ENCODE measurements at regions not wholly inside any gene's neighbourhood (a gene's known extent, or its start where the extent isn't known, plus 50 kb on each side); places are given as distances from the start of the nearest gene placed in this dataset.

DNA sequence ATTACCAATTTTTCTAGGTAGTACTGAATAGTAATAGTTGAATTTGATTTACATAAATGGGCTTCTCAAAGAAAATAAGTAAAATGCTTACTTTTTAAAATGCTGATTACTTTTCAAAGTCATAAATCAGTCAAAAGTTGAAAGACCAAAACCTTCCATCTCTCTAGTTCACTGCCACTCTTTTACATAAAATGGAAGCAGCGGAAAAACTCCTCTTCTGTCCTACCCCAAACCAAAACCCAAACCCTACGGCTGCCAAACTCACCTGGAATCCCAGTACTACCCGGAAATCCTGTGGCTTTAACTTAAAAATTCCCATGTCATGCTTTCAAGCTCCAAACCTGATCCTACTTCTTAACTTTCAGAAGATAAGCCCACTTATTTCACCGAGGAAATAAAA lies 81.2 kb upstream of the MAPRE2 start:
- Mint-ChIP-seq H3K27me3 (ENCODE audit: low read depth) (no peaks in the 10 kb centered on the region), H3K4me1 (peaks cover 2% of the 10 kb centered on the region), H3K36me3 (no peaks in the 10 kb centered on the region), H3K4me3 (no peak overlapping the region), H3K27ac (no peak overlapping the region), H3K9me3 (peaks cover 4% of the 10 kb centered on the region)
- TF ChIP-seq, protein P1, sequence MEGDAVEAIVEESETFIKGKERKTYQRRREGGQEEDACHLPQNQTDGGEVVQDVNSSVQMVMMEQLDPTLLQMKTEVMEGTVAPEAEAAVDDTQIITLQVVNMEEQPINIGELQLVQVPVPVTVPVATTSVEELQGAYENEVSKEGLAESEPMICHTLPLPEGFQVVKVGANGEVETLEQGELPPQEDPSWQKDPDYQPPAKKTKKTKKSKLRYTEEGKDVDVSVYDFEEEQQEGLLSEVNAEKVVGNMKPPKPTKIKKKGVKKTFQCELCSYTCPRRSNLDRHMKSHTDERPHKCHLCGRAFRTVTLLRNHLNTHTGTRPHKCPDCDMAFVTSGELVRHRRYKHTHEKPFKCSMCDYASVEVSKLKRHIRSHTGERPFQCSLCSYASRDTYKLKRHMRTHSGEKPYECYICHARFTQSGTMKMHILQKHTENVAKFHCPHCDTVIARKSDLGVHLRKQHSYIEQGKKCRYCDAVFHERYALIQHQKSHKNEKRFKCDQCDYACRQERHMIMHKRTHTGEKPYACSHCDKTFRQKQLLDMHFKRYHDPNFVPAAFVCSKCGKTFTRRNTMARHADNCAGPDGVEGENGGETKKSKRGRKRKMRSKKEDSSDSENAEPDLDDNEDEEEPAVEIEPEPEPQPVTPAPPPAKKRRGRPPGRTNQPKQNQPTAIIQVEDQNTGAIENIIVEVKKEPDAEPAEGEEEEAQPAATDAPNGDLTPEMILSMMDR (IDR thresholded peaks at IDR 0.05; ENCODE audit: unreplicated experiment), result no peak
- DNase-seq (ENCODE audit: low spot score in 2 of 2, unreplicated experiment in 2 of 2), result no peak

DNA sequence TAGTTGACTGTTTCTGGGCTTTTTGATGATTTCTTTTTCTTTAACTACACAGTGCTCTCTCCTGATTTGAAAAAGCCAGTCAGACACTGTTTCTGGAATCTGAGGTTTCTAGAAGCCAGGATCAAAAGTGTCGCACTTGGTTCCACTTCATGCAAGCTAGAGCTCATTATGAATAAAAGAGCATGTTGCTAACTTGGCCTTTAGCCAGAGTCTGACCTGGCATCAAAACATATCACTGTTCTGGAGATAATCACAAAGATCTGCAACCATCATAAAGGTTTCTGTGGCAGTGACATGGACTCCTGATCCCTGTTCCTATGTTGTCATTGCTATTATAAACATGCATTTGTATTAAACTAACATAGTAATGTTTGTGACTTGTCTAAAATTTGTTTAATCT lies 76.1 kb upstream of the MAPRE2 start:
- Mint-ChIP-seq H3K4me3 (no peak overlapping the region), H3K27ac (no peak overlapping the region), H3K36me3 (no peaks in the 10 kb centered on the region), H3K27me3 (ENCODE audit: low read depth) (no peaks in the 10 kb centered on the region), H3K9me3 (no peaks in the 10 kb centered on the region), H3K4me1 (peaks cover 5% of the 10 kb centered on the region)
- DNase-seq (ENCODE audit: low spot score in 2 of 2, unreplicated experiment in 2 of 2), result no peak
- TF ChIP-seq, protein P1 (IDR thresholded peaks at IDR 0.05; ENCODE audit: unreplicated experiment), result no peak

DNA sequence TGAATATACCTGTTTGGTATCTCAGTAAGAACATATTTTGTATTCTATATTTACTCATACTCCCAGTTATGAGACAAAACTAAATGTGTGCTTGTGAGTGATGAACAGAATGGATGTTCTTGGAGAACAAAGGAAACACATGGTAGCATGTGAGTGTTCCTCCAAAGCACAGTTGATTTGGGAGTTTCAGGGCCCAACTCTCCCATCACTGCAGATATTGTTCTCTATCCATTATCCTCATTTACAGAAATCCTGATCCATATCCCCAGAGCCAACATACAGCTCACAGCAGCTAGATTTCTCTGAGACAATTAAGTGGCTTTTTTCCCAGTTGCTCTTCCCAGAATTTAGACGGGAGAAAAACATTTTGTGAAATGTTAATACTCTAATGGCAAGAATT lies 75.6 kb upstream of the MAPRE2 start:
- no peak for DNase-seq (ENCODE audit: low spot score in 2 of 2, unreplicated experiment in 2 of 2)
- Mint-ChIP-seq H3K27me3 (ENCODE audit: low read depth) (peaks cover 2% of the 10 kb centered on the region), H3K9me3 (no peaks in the 10 kb centered on the region), H3K36me3 (no peaks in the 10 kb centered on the region), H3K4me1 (peaks cover 5% of the 10 kb centered on the region), H3K4me3 (no peak overlapping the region), H3K27ac (no peak overlapping the region)
- TF ChIP-seq, protein P1 (IDR thresholded peaks at IDR 0.05; ENCODE audit: unreplicated experiment), result no peak

DNA sequence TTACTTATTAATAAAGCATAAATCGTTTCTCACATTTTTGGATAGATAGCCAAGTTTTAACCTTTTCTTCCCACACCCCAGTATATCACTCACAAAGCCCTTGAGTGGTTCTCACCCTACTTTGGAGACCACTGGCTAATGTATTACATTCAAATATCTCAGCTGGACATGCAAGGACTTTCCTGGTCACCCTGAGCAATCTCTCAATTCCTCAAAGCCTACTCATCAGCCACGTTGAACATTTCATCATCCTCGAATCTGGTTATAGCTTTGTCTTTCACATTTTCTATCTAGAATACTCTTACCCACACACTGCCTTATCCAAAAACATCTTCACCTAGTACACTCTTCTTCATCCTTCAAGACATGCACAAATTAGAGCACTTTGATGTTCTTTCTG lies 71.1 kb upstream of the MAPRE2 start:
- Mint-ChIP-seq H3K9me3 (no peaks in the 10 kb centered on the region), H3K27ac (no peak overlapping the region), H3K4me3 (no peak overlapping the region), H3K27me3 (ENCODE audit: low read depth) (peaks cover 29% of the 10 kb centered on the region), H3K4me1 (peaks cover 2% of the 10 kb centered on the region), H3K36me3 (no peaks in the 10 kb centered on the region)
- no peak for DNase-seq (ENCODE audit: low spot score in 2 of 2, unreplicated experiment in 2 of 2)
- TF ChIP-seq, protein P1 (IDR thresholded peaks at IDR 0.05; ENCODE audit: unreplicated experiment), result no peak

DNA sequence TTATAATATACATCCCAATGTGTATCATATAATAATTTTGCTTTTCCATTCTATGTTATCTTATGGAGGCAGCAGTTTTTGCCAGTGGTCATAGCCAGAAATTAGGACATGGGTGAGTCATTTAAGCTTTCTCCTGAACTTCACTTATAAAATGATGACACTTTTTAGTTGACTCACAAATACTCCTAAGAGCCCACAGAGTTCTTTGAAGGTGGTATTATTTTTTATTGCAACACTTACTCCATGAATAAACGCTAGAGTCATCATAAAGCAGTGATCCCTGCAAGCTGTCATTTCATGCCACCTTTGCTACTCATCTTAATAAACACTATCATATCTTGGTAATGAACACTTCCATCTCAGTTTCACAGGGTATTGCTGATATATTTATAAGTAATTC lies 69.9 kb upstream of the MAPRE2 start:
- H3K27ac Mint-ChIP-seq, result no peak overlapping the region
- H3K4me1 Mint-ChIP-seq, result peaks cover 4% of the 10 kb centered on the region
- H3K9me3 Mint-ChIP-seq, result no peaks in the 10 kb centered on the region
- no peak for DNase-seq (ENCODE audit: low spot score in 2 of 2, unreplicated experiment in 2 of 2)
- H3K36me3 Mint-ChIP-seq, result no peaks in the 10 kb centered on the region
- no peak overlapping the region for H3K4me3 Mint-ChIP-seq
- TF ChIP-seq, protein P1 (IDR thresholded peaks at IDR 0.05; ENCODE audit: unreplicated experiment), result no peak
- H3K27me3 Mint-ChIP-seq (ENCODE audit: low read depth), result peaks cover 40% of the 10 kb centered on the region

DNA sequence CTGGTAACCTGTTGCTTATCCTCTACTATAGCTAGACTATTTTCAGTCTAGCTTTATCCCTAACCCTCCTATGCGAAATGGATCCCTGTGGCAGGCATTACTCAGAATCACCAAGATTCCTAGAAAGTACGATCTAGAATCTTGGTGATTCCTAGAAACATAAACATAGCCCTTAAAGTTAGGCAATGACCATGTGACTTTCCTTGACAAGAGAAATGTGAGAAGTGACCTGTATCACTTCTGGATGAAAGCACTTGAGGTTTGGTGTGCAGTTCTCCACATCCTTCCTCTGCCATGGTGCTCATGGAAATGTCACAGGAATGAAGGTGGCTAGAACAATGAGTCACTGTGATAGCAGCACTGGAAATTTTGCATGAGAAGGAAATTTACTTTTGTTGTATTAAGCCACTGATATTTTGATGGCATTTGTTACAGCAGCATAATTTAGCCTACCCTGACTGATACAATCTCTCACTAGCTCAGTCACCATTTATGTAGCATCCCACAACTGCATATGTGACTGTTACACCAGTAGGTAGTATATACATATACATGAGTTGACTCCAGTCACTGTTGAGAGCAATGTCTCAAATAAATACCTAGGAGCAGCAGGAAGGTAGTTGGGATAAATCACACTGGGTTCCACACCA lies 68.3 kb upstream of the MAPRE2 start:
- no peak overlapping the region for H3K4me3 Mint-ChIP-seq
- DNase-seq (ENCODE audit: low spot score in 2 of 2, unreplicated experiment in 2 of 2), result no peak
- peaks cover 52% of the 10 kb centered on the region for H3K27me3 Mint-ChIP-seq (ENCODE audit: low read depth)
- H3K4me1 Mint-ChIP-seq, result peaks cover 9% of the 10 kb centered on the region
- TF ChIP-seq, protein P1 (IDR thresholded peaks at IDR 0.05; ENCODE audit: unreplicated experiment), result no peak
- no peaks in the 10 kb centered on the region for H3K36me3 Mint-ChIP-seq
- no peak overlapping the region for H3K27ac Mint-ChIP-seq
- H3K9me3 Mint-ChIP-seq, result no peaks in the 10 kb centered on the region

Data from mesothelial cell of epicardium (in vitro differentiated cells).